HG03135 (cell line): ENCODE measurements at regions not wholly inside any gene's neighbourhood (a gene's known extent, or its start where the extent isn't known, plus 50 kb on each side); places are given as distances from the start of the nearest gene placed in this dataset.

Source experiments
- ATAC-seq: cut with Tn5 transposase; IDR thresholded peaks from one replicate; pipeline ENCODE4 v1.9.1; 2021; ENCODE audit warnings: mild to moderate bottlenecking, moderate library complexity; ENCODE audit not compliant: unreplicated experiment

DNA sequence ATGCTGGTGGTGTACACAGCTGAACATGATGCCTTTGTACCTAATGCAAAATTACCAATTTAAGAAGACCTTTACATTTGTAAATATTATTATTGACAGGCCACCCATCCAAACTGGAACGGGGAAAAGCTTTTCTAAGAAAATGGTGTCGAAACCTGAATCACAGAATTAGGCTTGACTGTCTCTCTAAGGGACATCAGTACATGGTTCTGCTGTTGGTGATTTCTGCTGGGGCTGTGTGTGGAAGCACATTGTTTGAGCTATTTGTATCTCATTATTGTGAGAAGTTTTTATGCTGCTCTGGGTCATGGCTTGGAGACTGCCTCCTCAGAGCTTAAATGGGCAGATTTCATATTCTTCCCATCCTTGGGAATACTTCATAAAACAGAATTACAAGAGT lies 420.9 kb upstream of the POU3F3 start:
- no peak for ATAC-seq

DNA sequence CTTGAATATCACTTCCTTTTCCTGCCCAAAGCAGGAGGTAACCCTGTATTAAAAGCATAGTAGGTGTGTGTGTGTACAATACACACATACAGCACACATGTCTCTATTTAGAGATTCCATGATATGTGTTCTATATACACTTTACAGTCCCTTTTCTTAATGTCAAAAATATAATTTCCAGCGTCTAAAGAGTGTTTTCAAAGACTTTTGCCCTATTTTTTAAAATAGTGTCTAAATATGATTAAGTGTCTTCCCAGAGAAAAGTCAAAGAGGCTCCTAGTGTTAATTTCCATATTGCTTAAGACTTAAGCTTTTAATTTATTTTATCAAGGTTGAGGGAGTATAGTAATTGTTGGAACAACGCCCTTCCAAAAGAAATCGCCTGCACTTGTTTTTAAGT lies 420.3 kb upstream of the POU3F3 start:
- no peak for ATAC-seq

DNA sequence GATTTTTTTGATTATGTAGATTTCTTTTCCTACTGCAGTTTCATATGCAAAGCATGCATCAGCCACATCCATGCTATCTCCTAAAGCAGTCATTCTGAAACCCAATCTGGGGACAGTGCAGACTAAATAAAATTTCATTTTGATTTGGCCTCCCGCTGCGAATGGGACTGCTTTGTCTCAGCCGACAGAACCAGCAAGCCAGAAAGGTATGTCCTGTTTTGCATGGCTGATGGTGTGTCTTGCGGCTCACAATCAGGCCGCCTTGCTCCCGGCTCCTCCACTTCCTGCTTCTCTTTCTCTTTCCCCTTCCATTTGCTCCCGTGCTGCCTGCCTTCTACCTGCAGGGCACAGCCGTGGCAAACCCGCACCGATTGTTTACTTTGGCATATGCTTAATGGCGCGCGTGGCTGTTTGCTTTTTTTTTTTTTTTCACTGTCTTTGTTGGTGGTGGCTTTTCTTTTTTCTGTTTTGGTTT lies 419.6 kb upstream of the POU3F3 start:
- no peak for ATAC-seq

DNA sequence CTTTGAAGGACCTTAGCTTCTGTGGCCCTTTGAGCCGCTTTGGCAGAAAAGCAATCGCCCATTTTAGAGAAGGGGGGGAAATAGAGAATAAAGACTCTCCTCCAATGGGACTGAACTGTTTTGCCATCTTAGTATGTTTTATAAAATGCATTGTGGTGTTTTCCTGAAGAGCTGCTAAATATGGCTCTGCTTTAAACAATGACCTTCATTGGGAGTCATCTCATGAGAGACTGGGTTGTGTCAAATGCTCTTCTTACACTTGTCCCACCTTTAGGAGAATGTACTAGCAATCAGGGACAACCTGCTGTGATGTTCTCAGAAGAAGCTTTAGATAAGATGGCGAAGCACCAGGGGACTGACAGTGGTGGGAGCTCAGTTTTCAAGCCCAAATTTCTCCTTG lies 418.9 kb upstream of the POU3F3 start:
- ATAC-seq, result no peak

DNA sequence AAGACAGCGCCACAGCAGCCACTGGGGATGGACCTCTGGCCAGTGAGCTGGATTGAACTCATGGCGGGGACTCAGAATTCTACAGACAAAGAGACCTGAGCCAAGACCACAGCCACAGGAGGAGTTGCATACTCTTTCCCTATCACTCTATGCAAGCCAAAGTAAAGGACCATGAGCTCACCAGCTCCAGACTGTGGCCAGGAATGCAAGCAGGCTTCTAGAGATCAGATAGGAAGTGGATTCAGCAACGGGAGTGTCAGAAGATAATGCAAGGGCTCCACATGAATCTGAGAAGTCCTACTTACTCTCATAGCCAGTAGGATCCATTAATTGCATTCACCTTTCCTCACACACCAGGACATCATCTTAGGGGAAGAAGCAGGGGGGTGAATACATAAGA lies 415.4 kb upstream of the POU3F3 start:
- ATAC-seq, result no peak

DNA sequence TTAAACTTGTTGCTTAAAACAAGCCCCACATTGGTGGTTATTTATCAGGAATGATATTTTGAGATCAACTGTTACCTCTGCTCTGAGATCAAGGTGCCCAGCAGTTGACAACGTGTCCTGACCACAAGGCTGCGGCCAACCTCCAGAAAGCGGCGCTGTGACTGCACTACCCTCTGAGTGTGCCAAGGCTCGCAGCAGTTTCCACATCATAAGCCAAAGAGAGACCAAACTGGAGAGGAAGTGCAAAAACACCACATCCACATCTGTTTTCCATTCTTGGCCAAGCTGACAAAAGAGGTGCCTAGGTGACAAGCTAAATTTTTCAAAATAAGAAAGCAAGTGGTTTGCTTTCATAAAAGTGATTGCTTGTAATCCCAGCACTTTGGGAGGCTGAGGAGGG lies 410.8 kb upstream of the POU3F3 start:
- ATAC-seq, result no peak

DNA sequence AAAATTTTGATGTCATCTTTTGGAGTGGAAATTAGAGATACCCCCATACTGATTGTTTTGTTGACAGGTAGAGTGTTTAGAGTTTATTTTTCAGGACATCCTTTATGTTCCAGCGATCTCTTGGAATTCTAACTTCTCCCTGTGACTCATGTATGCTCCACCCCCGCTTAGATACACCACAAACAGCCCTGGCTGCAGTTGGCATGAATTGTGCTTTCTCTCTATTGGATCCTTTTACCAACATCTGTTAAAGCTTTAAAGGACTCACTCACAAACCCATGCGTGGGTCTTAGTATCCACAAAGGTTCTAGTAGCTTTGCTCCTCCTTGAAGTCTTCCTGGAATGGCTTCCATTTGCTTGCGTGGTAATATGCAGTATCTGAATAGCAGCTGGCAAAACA lies 409.5 kb upstream of the POU3F3 start:
- no peak for ATAC-seq

DNA sequence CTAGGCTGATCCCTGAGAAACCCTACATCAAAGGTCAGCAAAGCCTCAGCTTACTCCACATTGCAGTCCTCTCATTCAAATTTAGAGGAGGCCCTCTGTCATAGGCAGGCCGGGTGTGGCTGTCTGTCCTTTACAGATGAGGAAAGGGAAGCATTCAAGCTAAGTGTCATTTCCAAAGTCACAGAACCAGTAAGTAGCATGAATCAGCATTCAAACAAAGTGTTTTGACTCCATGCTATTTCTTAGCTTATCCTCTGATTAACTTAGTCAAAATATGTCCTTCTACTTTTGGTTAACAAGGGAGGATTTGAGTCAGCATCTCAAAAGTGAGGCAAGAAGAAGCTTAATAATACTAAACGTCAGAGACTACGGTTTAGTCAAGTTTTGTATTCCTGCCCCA lies 409.0 kb upstream of the POU3F3 start:
- no peak for ATAC-seq

DNA sequence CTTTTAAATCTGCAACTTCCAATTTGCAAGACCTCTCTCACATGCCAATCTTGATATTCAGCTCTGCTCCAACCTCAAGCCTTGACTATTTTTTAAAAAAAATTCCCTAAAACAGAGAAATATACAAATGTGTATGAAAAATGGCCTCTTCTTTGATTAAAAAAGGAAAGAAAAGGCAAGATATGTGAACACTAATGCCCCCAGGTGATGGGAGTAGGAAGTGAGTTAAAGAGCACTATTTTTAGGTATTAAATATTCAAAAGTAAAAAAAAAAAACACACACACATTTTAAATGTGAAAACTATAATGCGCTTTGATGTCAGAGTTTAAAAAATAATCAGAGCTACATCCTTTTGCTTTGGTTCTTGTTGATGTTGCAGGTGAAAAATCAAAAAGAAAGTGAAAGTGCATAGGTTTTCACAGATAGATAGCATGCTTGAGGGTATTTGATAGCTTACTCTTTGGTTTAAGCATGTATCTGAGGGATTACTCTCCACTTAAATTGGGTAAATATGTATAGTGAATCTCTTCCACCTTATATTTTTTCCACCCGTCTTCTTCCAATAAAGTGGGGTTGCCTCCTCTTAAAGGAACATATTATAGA lies 406.0 kb upstream of the POU3F3 start:
- ATAC-seq, result no peak

DNA sequence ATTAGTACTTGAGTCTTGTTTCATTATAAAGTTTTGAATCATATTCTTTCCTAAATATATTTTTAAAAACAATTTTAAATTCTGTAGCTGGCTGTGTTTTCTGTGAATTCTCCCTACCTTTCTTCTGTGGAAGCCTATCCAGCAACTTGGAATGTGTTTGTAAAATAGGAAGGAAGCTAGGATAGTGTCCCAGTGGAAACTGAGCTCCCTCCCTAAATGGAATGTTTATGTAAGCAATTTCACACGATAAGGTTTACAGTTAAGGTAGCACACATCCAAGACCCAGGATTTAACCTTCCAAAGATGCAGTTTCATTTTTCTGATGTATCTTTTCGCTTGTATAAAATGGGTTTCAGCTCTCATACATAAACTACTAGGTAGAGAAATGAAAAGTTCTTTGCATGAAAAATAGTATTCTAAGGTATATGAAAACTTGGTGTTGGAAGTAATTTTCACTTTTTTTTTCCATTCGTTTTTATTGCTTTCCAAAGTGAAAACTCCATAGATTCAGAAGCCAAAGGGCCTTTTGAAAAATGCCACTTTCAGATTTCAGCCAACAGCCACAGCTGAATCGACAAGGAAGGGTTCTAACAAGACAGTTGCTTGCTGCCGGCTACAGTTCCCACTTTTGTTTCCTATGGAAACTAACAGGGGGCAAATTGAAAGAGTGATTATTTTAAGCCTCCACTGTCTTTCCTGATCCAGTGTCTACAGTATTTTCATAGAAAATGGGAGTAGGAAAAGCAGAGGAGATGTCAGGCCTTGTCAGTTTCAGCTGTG lies 405.1 kb upstream of the POU3F3 start:
- ATAC-seq, result no peak

DNA sequence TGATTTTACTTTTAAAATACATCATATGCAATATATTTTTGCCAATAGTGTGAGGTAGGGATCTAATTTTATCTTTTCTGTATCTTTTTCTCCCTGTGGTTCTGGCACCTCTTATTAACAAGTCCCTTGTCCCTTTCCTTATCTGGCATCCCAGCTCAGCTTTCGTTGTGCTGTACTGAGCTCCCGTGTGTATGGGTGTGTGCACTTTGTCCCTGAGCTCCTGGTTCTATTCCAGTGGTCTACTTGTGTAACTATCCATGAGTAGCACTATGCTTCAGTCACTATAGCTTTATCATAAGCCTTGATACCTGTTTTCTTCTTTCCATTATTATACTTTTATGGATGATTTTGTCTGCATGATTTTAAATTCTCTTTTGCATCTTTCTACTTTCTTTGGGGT lies 401.4 kb upstream of the POU3F3 start:
- no peak for ATAC-seq

DNA sequence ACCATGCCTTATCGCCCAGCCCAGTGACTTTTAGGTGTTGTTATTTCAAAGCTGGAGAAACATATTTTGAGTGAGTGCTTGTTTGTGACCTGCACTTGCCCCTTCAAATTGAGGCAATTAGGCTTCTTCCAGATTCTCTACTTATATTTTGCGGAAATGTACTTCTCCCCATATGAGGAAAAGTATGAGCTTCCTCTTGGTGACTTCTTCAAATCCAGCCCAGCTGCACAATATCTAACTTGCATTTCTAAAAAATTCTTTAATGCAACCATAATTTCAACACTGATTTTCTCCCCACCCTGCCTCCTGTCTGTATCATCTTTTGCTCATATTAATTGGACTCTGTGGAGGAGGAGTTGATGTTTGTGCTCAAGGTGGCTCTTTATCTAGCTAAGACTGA lies 391.2 kb upstream of the POU3F3 start:
- ATAC-seq, result no peak

DNA sequence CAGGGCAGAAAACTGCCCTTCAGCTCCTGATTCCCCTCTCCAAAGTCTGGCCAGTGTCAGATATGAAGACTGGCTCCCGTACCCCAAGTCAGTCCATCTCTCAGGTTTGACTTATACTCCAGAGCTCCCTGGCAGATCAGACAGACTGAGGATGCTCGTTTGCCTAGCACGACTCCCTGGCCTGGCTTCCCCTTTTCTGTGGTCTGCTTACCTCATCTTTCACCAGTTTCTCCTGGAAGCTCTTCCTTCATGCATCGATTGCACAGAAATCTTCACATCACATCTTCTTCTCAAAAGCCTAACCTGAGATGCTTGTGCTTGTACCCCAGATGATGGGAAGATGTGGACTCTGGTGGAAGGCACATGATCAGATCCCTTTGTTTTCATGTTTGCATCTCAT lies 387.9 kb upstream of the POU3F3 start:
- ATAC-seq, result no peak

DNA sequence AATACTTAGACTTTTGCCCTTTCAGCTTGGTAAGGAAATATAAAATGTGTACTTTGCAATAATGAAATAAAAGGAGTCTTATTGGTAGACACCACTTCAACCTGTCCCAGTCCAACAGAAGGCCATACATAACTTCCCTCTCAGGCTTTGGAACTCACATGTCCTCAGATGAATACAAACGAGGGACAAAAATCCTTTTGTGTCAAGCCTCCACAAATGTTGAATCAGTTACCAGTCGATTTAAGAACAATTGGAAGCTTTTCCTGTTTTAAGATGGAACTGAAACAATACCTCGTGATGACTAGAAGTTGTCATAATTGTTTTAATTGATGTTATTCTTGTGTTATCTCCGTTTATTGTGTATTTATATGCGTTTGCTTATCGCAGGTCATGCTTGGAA lies 385.1 kb upstream of the POU3F3 start:
- ATAC-seq, result no peak

DNA sequence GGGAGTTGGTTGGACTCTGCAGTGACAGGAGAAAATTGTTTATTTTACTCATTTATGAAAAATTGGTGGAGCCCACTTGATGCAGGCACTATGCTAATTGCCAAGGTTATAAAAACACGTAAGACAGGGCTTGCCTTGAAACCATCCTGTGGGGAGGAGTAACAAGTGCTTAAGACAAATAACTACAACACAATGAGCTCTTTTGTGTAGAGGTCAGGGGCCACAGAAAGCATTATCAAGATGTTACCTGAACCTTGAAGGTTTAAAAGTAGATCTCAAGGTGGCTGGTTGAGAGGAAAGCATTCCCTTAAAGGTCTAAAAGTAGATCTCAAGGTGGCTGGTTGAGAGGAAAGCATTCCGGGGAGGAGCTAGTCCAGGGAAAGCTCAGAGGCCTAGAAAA lies 381.8 kb upstream of the POU3F3 start:
- ATAC-seq, result no peak

DNA sequence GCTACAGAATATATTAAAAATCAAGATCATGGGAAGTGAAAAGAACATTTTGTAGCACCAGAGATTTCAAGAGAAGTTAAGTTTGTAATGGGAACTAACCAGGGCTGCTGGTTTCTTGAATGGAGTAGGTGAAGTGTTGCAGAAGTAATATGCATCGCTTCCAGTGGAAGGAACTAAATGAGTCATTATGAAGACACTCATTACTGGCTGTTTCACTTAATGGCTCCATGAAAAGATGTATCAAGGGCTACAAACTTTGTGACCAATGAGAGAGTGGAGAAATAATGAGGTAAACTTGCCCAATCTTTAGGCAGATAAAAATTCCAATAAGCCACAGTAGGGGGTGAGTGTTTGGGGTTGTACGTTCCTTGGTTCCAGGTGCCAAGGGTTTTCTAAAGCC lies 380.4 kb upstream of the POU3F3 start:
- no peak for ATAC-seq

DNA sequence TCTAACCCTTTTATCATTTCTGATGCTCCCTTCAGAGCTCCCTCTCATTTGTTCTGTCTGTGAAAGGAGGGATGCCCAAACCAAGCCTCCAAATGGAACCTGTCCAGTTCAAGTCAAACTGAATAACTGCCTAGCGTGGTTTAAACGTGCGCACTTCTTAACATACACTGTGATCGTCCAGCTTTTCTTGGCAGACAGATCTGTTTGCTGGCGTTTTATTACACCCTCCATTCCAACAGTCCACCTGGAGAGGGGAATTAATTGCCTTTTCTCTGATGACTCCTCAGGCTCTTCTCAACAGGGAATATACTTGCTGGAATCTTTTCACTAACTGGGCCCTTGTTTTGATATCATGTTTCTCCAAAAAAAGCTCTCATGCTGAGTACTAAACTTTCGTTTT lies 379.2 kb upstream of the POU3F3 start:
- ATAC-seq, result no peak

DNA sequence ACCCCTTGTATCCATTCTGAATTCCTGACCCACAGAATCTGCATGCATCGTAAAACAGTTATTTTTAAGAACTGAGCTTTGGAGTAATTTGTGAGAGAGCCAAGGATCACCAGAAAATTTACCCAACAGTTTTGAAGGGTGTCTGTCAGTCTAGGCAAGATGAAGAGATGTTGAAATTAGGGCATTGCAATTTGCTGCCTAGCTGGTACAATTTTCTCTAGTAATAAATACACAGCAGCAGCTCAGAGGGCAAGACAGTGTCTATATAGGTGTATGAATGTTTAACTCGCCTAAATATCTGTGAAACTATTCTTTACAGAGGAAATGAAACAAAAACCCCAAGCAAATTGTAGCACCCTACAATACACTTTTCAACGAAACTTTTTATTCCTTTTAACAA lies 377.8 kb upstream of the POU3F3 start:
- ATAC-seq, result no peak

DNA sequence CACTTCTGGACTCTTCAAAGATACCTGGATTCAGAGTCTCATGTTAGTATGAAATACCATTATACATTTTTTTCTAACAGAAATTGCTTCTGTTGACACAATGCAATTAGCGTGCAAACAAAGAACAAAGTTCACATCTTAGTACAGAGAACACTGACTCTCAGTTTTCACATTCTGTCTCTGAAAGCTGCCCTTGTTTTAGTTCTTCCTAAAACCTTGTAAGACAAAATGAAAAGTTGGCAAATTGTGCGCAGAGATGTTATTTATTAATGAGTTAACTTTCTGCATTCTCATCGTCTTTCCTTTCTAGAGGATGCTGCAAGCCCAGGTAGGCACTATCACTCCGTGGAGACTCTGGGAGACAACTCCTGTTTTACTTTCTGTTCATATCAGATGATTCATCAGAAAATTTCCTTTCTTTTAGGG lies 377.3 kb upstream of the POU3F3 start:
- no peak for ATAC-seq

DNA sequence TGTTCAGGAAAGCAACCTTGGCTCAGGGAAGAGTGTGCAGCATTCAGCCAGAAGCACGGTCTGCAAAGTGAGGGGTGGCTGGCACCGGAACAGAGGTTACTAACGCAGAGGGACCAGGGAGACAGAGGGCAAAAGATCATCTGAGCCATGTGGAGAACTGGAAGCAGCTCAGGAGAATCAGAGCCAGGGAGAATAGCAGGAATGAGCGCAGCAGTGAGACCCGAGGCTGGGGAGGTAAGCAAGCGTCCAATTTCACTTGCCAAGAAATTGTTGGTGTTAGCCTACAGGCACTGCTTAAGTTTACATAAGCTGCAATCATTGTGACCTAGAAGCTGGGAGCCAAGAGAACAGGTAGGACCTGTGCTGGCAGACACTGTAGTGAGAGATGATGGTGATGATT lies 372.6 kb upstream of the POU3F3 start:
- no peak for ATAC-seq

DNA sequence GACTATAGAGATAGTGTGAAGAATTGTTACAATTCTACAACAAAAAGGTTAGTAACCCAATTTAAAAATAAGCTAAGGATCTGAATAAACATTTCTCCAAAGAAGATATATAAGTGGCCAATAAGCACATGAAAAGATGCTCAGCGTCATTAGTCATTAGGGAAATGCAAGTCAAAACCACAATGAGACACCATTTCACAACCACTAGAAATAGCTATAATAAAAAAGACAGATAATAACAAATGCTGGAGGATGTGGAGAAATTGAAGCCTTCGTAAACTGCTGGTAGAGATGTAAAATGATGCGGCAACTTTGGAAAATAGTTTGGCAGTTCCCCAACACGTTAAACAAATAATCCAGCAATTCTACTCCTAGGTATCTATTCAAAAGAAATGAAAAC lies 366.5 kb upstream of the POU3F3 start:
- ATAC-seq, result no peak

DNA sequence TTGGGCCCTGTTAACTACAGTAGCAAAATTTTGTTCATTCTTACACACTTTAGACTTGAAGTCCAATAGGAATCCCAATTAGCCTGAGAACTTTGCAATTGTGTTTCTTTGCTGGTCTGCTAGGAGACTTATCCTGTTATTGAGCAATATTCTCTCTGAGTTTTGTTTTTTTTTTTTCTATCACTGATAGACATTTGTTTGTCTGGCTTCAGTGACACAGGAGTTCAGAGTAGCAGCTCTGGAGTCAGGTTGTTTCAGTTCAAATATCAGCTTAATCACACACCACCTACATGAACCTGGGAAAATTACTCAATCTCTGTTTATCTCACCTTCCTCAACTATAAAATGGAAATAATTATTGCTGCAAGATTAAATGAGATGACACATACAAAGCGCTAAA lies 360.2 kb upstream of the POU3F3 start:
- no peak for ATAC-seq

DNA sequence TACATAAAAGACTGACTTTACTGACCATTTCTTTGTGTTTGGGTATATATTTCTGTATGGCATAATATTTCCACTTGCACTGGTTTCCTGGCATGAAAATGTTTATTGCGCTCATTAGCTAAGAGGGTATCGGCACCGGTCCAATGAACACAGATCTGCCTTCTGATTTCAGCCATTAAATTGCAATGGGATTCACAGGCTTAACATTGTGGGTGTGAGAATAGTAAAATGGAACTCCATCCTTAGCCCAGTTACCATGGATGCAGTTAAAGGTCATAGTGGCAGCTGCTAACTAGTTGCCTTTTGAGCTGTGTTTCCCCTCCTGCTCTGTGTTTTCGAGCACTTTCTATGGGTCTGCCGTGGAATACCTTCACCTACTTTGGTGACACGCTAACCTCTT lies 352.6 kb upstream of the POU3F3 start:
- no peak for ATAC-seq
